Heart left ventricle (tissue), 16 donors: ENCODE measurements at regions not wholly inside any gene's neighbourhood (a gene's known extent, or its start where the extent isn't known, plus 50 kb on each side); places are given as distances from the start of the nearest gene placed in this dataset.
"Not testable (repeated sequence)": the region's sequence is repeated elsewhere in the genome, so short reads cannot be mapped to it uniquely, and the experiment has no call there.

Source experiments
- ATAC-seq, 4 donors: fragments of 200-7000 bp; cut with Tn5 transposase; one replicate each; pipeline ENCODE4 v1.9.1; 2020 to 2022; ENCODE audit warnings: moderate library complexity in 4 of 4, mild to moderate bottlenecking in 3 of 4, moderate number of reproducible peaks in 1 of 4
- DNase-seq, 5 donors: peaks; one replicate each; pipeline ENCODE4 v3.0.0-alpha.2; 2020
- H3K27ac ChIP-seq, 12 donors: fragments of 200-600 bp; sonication (generic) in 4 of 12; one replicate each; pipeline versions ENCODE4 v1.5.0 to v1.8.0; 2016 to 2022; ENCODE audit warnings: mild to moderate bottlenecking in 2 of 12
- H3K27me3 ChIP-seq, 9 donors: fragments of 200-600 bp; sonication (generic) in 2 of 9; one replicate each; pipeline versions ENCODE4 v1.5.1 to v1.8.0; 2016 to 2022; ENCODE audit warnings: mild to moderate bottlenecking in 3 of 9
- H3K36me3 ChIP-seq, 9 donors: fragments of 200-600 bp; sonication (generic) in 2 of 9; one replicate each; pipeline versions ENCODE4 v1.5.0 to v1.8.0; 2018 to 2022; ENCODE audit warnings: mild to moderate bottlenecking in 2 of 9
- H3K4me1 ChIP-seq, 12 donors: fragments of 200-600 bp; sonication (generic) in 4 of 12; one replicate each; pipeline versions ENCODE4 v1.5.0 to v1.8.0; 2016 to 2022; ENCODE audit warnings: mild to moderate bottlenecking in 3 of 12
- H3K4me3 ChIP-seq, 12 donors: fragments of 200-600 bp; sonication (generic) in 4 of 12; one replicate each; pipeline versions ENCODE4 v1.5.0 to v1.8.0; 2017 to 2022; ENCODE audit warnings: mild to moderate bottlenecking in 9 of 12, moderate library complexity in 4 of 12
- H3K9me3 ChIP-seq, 12 donors: fragments of 200-600 bp; sonication (generic) in 4 of 12; one replicate each; pipeline versions ENCODE4 v1.5.0 to v1.8.0; 2016 to 2022; ENCODE audit warnings: mild to moderate bottlenecking in 1 of 12
- CTCF ChIP-seq, 12 donors: fragments of 200-600 bp; sonication (generic) in 4 of 12; IDR thresholded peaks; one replicate each; pipeline versions ENCODE4 v1.5.0 to v1.8.0; 2018 to 2022; ENCODE audit warnings: antibody characterized with exemption in 12 of 12, mild to moderate bottlenecking in 5 of 12
- POLR2A ChIP-seq, 2 donors: fragments of 450-650 bp; IDR thresholded peaks; one replicate each; pipeline ENCODE4 v1.6.1; 2017; ENCODE audit warnings: antibody characterized with exemption in 2 of 2, mild to moderate bottlenecking in 2 of 2, moderate library complexity in 2 of 2
- WGBS, 4 donors: extraction: QIAGEN DNeasy Blood & Tissue Kit in 2 of 4; methylation state at CpG; one replicate each; pipeline versions ENCODE4 v1.1.5 to v1.1.7; 2013 to 2018; 5-methylcytosine and 5-hydroxymethylcytosine counted together
- intact Hi-C, 10 donors: fragments of 100-400 bp; cut with DNase I; formaldehyde crosslinking; loops; one replicate each; pipeline versions ENCODE4 v1.11.1 to v1.14.2; 2022
- donor health status: ischemic (EF 13 %, LVEDD 7.1; RV severe dilation, severe dysfunction).
- donor health status: healthy with polysubstance abuse.
- donor health status: DM: no; HTN: yes; CAD: no.
- donor health status: DM: no; HTN: no; CAD: no.
- donor health status: ischemic (EF 25% LVEDD 6.9; RV normal size, moderate dysfunction).
- donor health status: ischemic (EF 25% LVEDD 5.7; RV mildly dilated, moderate dysfunction).
- donor health status: healthy.
- donor health status: DM: yes; HTN: yes; CAD: no.
- donor health status: ischemic (EF 35%, LVEDD 5.7; RV mildly dilated, moderate dysfunction).
- donor health status: nonischemic (EF 11% LVEDD 7.7; RV severe dilation, severe dysfunction).
- donor health status: DM: yes; HTN: yes; CAD: no.
- donor health status: PGD.
- donor health status: ischemic (EF 29% LVEDD 5.4; RV normal size, mild dysfunction).
- donor health status: nonischemic (EF 23%, LVEDD 6.1; RV moderate dilation, normal function).

- no peaks in the 10 kb centered on the region for H3K9me3 ChIP-seq
- peaks cover 0 to 12% (median 0%) of the 10 kb centered on the region in 12 donors for H3K4me1 ChIP-seq
- H3K27me3 ChIP-seq = peaks cover 0 to 1% (median 0%) of the 10 kb centered on the region in 9 donors
- WGBS, 4 donors = 0 to 4% (median 0%) methylated on average over 1 of the region's 1 CpG
- H3K27ac ChIP-seq = no peak overlapping the region
- DNase-seq (peak in 1 of 5 donors; percentile 12), ATAC-seq (peak in 2 of 4 donors; percentile 45 to 59)
- TF ChIP-seq CTCF (IDR thresholded peaks at IDR 0.05) (peak; percentile 46 to 82 (median 67)), POLR2A (IDR thresholded peaks at IDR 0.05) (no peak)
- no peaks in the 10 kb centered on the region for H3K36me3 ChIP-seq
- H3K4me3 ChIP-seq = no peak overlapping the region
- intact Hi-C loops = loop anchor here (1.0 to 10.0 kb wide), 9 partner anchors 52 to 230 kb away; partner anchors contain the start of gene LRCH1 (in 3 of the 10)
Measured at GRCh38 chr13:46492946-46493345, 60.0 kb upstream of the LRCH1 start.

GRCh38 chr13:46491641-46492040 lies 61.3 kb upstream of the LRCH1 start:
- 79 to 93% (median 84%) methylated on average over 4 of the region's 4 CpGs for WGBS, 4 donors
- intact Hi-C loops = loop anchor here (1.0 to 10.0 kb wide), 9 partner anchors 53 to 231 kb away; partner anchors contain the start of gene LRCH1 (in 3 of the 10)

GRCh38 chr13:46490713-46491112 lies 62.3 kb upstream of the LRCH1 start:
- peak in 2 of 4 donors; percentile 21 to 24 for ATAC-seq

More at GRCh38 chr13:46491641-46492040, 61.3 kb upstream of the LRCH1 start:
- no peak overlapping the region for H3K4me3 ChIP-seq
- DNase-seq (no peak), ATAC-seq (no peak)
- peaks cover 0 to 4% (median 0%) of the 10 kb centered on the region in 9 donors for H3K27me3 ChIP-seq
- no peaks in the 10 kb centered on the region for H3K36me3 ChIP-seq
- peaks cover 0 to 3% (median 0%) of the 10 kb centered on the region in 12 donors for H3K9me3 ChIP-seq
- no peak overlapping the region for H3K27ac ChIP-seq
- peaks cover 0 to 12% (median 0%) of the 10 kb centered on the region in 12 donors for H3K4me1 ChIP-seq
- no peak for TF ChIP-seq CTCF (IDR thresholded peaks at IDR 0.05)
- no peak for TF ChIP-seq POLR2A (IDR thresholded peaks at IDR 0.05)

GRCh38 chr13:46490129-46490528 lies 62.8 kb upstream of the LRCH1 start:
- Histone ChIP-seq H3K4me3 (no peak overlapping the region), H3K9me3 (peaks cover 0 to 18% (median 4%) of the 10 kb centered on the region in 12 donors), H3K27ac (peak overlapping the region in 1 of 12 donors; percentile 0), H3K4me1 (peaks cover 0 to 12% (median 0%) of the 10 kb centered on the region in 12 donors), H3K27me3 (peaks cover 0 to 4% (median 0%) of the 10 kb centered on the region in 9 donors), H3K36me3 (no peaks in the 10 kb centered on the region)
- ATAC-seq (peak in 1 of 4 donors; percentile 24), DNase-seq (no peak)
- 49 to 56% (median 52%) methylated on average over 2 of the region's 2 CpGs for WGBS, 4 donors
- TF ChIP-seq CTCF (IDR thresholded peaks at IDR 0.05) (no peak), POLR2A (IDR thresholded peaks at IDR 0.05) (no peak)
- intact Hi-C loops = loop anchor here in 6 of 10 donors (5.0 to 10.0 kb wide), 5 partner anchors 55 to 232 kb away; partner anchors contain the start of gene LRCH1 (in 3 of the 6)

More at GRCh38 chr13:46490713-46491112, 62.3 kb upstream of the LRCH1 start:
- not testable (repeated sequence) for DNase-seq, H3K27ac ChIP-seq, H3K36me3 ChIP-seq, H3K4me3 ChIP-seq, H3K27me3 ChIP-seq
- WGBS, 4 donors = 89 to 92% (median 90%) methylated on average over 14 of the region's 14 CpGs
- H3K9me3 ChIP-seq = peaks cover 0 to 12% (median under 1%) of the 10 kb centered on the region in 12 donors
- peaks cover 0 to 12% (median 0%) of the 10 kb centered on the region in 12 donors for H3K4me1 ChIP-seq
- intact Hi-C loops = loop anchor here in 6 of 10 donors (5.0 to 10.0 kb wide), 5 partner anchors 54 to 232 kb away; partner anchors contain the start of gene LRCH1 (in 3 of the 6)
